UCSD-AML1 (cell line): ENCODE measurements at regions not wholly inside any gene's neighbourhood (a gene's known extent, or its start where the extent isn't known, plus 50 kb on each side); places are given as distances from the start of the nearest gene placed in this dataset.

ENCODE experiments used
- DNase-seq: peaks from one replicate; lab custom pipeline; 2025; ENCODE audit not compliant: unreplicated experiment; lab: John Stamatoyannopoulos, UW

- no peak for DNase-seq
These were observed 90.0 kb downstream of the FAM174B start for GRCh38 chr15:92565351-92566125.

- DNase-seq, result no peak
These were observed 93.8 kb downstream of the FAM174B start for GRCh38 chr15:92561754-92562153.

DNA sequence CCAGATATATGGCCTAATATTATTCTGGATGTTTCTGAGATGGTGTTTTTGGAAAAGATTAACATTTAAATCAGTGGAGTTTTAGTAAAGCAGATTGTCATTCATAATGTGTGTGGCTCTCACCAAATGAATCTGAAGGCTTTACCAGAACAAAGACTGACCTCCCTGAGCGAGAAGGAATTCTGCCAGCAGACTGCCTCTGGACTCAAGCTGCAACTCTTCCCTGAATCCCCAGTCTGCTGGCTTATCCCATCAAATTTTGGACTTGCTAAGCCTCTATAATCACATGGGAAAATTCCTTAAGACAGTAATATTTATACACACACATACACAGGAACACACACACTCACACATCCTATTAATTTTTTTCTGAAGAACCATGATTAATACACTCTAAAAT, 102.3 kb downstream of the FAM174B start:
- no peak for DNase-seq

DNA sequence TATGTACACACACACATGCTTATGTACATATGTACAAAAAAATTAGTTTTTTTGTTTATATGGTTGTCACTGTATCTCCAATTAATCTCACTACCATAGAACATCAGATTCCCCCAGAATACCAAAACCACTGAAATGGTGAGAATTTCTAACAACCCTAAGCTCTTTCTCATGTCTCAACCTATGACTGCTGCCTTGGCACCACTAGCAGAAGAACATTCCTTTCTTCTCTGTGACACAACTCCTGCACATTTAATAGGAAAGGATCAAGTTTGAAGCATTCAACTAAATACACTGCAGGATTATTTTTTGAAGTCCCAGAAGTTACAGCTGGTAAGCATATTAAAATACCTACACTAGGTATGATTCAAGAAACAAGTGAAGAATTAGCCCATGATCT, 109.6 kb downstream of the FAM174B start:
- DNase-seq, result no peak

DNA sequence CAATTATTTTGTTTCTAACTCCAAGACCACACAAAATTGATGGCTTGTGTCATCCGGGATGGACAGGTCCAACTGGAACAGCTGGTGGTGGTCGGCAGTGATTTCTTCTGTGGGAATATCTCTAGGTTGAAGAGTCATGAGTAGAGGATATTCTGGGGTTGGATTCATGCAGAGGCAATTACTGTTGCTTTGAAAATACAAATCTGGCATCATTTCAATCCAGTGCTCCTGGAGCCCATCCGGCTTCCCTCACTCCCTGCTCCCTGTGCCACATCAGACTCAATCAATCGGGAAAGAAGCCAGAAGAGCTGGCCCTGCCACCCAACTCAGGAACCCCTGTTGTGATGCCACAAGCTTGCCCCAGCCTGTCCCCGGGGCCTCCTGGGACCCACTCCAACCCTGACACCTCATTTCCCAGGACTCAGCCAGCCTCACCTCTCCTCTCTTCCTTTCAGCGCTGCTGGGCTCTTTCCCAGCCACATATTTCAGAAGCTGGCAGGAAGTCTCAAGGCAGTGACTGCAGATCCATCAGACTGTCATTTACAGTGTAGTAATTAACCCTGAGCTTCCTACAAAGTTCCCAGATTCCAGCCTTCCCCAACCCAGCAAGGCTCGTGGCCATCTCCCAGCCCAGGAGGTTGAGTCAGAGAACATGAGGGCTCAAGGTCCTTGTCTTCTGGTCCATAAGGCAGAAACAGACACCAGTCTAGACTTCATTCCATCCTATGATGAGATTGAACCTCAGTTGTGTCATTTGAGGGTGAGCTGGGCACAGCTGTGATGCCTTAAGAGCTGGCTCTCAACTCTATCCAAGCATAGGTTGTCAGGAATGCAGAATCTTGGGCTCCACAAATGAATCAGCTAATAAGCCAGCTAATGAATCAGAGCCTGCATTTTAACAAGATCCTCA, 114.0 kb downstream of the FAM174B start:
- DNase-seq, result no peak

DNA sequence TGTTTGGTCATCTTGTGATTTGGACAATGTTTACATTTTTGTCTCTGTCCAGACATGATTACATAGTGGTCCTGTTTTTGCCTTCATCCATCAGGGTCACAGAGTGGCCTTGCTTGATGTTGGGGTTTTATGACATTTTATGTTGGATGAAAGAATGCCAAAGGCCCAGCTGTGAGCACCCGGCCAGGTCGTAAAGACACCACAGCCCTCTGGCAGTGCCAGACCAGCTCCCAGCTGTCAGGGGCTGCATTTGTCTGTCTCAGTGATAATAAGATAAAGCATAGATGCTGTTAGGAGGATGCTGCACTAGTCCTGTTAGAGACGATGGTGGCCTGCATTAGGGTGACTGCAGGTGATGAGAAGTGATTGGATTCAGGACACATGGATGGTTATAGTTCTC, 117.5 kb downstream of the FAM174B start:
- DNase-seq, result no peak

DNA sequence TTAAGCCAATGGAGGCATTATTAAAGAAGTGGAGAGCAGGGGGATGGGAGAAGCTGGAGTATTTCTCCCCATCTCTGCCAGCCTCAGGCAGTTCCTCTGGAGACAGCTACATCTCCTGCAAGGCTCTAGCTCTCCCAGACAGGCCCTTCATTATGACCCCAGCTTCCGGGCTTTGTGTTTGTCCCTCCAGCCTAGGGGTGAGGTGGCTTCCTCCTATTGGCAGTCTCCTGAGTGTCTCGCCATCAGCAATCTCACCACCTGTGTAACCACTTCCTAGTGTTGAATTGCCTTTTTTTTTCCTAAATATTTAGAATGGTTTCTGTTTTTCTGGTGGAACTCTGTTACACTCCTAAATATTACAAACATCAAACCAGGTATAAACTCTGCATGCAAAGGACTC, 122.3 kb downstream of the FAM174B start:
- no peak for DNase-seq

DNA sequence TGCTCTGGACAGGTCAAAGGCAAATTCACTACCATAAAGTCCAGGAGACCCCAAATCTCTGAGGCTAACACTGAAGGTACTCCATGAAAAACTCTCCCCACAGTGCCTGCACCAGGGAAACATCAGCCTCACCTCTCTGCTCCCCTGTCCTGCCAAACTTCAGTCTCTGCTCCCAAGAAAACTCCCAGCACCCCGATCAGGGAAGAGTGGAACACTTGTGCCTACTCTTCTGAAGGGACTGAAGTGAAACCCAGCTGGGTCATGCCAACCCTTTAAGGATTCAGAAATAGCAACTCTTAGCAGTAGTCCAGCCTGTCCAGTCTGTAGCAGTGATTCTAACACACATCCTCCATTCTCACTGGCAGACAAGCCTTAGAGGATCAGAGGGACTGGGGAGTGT, 124.2 kb downstream of the FAM174B start:
- no peak for DNase-seq

DNA sequence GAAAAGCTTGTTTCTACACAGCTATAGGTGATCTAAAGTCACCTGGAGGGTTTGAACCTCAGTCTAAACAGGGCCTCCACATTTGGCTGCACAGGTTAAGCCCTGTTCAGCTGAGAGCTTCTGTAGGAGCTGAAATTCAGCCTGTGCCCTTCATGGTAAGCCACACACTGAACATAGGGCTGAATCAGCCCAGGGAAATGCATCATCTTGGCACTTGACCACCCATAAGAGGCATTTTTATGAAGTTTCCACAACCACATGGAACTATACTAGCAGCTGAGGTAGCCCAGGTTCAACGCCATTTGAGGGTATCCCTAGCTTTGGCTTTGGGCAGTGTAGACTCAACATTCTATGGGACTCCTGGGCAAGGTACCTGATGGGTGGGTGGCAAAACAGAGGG, 126.8 kb downstream of the FAM174B start:
- DNase-seq, result no peak

DNA sequence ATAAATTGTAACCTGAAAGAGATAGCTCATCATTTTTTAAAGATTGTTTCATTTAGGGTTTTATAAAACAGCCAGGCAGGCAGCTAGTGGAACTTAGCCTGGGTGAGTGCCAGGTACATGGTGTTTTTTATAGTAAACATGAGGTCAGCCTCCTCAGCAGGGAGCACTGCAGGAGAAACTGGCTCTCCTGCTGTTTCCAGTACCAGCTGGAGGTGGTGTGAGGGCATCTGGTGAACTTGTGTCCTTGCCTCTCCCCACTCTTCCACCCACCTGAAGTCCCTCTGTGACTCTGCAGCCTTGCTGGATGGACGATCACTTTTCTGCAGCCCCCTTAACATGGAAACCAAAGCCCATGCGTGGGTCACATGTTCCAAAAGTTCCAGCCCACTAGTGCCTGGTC, 128.4 kb downstream of the FAM174B start:
- DNase-seq, result no peak

- DNase-seq, result no peak
These were observed 129.8 kb downstream of the FAM174B start for GRCh38 chr15:92525758-92526245.

DNA sequence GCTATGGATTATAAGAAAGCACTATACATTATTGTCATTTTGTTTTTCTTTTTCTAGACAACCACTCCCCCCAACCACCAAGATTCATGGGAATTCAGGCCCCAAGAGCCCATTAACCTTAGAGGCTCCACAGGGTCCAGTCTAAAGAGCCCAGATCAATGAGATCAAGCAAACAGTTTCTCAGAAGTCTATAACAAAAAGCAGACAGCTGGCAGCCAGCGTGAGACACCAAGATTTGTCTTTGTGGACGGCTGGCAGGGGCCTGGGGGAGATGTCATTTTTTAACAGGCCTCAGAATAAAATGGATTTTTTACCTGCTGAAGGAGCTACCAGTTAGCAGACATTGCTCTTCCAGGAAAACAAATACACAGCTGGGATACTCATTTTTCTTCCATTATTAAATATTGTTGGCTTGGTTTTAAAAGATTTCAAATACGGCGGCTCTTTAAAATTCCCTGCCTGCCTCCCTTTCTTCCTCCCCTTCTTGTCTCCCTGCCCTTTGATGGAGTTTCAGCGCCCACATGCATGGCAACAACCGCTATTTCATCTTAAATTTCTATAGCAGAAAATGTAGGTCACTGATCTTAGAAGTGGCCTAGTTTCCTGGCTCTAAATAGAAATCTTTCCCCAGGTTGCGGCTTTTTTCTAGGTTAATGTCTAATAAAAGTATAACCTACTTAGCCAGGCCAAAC, 130.6 kb downstream of the FAM174B start:
- DNase-seq, result no peak

DNA sequence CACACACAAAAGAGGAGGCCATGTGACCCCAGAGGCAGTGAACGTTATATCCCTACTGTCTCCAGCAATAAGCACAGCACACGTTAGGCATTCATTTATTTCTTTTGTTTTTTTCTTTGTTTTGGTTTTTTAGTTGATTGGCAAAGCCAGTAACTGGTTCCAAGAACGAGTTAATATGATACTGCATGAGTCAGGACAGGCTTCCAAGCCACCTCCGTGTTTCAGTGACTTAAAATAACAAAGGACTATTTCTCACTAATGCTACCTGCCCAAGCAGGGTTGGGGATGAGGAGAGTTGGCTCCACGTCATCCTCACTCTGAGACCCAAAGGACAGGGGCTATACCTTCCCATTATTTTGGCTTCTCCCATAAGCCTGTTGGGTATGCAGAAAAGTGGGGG, 130.5 kb downstream of the ST8SIA2 start:
- DNase-seq, result no peak

GRCh38 chr15:92523176-92523575, 129.5 kb downstream of the ST8SIA2 start:
- DNase-seq, result no peak

GRCh38 chr15:92521624-92522008, 127.9 kb downstream of the ST8SIA2 start:
- DNase-seq, result peak; percentile 31

GRCh38 chr15:92520914-92521623, 127.4 kb downstream of the ST8SIA2 start:
- DNase-seq, result no peak

DNA sequence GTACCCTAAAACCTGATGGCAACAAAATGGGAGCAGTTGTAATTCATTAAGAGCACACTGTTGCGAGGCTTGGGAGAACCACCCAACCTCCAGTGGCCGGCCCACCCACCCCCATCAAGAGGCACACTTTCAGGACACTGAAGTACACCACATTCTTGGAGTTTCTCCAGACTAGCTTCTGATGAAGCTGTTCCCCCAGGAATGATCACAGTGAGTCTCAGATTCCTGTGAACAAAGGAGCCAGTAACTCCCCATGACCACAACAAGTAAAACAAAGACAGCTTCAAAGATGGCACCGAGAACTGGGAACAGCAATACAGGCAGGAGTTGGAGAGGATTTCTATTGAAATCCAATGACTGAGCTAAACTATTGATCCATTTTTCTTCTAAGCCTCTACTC, 126.0 kb downstream of the ST8SIA2 start:
- no peak for DNase-seq
